ENCODE measurements at regions not wholly inside any gene's neighbourhood (a gene's known extent, or its start where the extent isn't known, plus 50 kb on each side); places are given as distances from the start of the nearest gene placed in this dataset.

DNA sequence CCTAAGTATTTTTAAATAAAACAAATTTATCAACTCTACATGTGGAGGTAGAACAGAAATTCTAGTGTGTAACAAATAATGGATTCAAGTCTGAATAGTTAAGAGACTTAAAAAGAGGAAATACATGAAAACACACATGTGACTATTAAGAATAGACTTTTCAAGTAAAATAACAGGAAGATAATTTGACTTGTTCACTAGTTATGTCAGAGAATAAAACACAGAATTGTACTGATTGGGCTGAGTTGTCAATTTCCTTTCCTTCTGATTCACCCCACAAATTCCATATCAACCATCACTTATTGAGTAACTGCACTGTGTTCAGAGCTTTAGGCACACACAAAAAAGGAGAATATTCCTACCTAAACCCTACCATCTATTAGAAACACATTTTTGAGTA is 557.2 kb downstream of the TUSC7 start:
- no peak for DNase-seq

GRCh38 chr3:117268318-117268717 is 558.7 kb downstream of the TUSC7 start:
- no peak for DNase-seq

DNA sequence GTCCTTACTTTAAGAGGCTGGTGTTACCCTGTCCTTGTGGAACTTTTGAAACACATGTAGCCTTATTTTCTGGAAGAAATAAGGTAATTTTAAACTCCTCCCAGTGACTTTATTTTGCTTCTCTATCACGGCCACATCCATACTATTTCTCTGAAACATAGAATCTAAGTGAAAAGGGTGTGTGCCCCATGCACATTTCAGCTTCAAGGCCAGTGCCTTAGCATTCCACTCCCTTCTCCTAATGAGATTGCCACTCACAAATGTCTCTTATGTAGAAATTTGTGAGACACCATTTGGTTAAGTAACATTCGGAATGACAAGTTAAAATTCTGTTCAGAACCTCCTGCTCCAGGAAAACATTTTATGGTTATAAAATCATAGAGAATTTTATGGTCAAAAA is 562.7 kb downstream of the TUSC7 start:
- DNase-seq, result no peak

GRCh38 chr3:117272876-117273523 is 563.4 kb downstream of the TUSC7 start:
- no peak for DNase-seq

GRCh38 chr3:117277816-117278215 is 568.2 kb downstream of the TUSC7 start:
- DNase-seq, result no peak

DNA sequence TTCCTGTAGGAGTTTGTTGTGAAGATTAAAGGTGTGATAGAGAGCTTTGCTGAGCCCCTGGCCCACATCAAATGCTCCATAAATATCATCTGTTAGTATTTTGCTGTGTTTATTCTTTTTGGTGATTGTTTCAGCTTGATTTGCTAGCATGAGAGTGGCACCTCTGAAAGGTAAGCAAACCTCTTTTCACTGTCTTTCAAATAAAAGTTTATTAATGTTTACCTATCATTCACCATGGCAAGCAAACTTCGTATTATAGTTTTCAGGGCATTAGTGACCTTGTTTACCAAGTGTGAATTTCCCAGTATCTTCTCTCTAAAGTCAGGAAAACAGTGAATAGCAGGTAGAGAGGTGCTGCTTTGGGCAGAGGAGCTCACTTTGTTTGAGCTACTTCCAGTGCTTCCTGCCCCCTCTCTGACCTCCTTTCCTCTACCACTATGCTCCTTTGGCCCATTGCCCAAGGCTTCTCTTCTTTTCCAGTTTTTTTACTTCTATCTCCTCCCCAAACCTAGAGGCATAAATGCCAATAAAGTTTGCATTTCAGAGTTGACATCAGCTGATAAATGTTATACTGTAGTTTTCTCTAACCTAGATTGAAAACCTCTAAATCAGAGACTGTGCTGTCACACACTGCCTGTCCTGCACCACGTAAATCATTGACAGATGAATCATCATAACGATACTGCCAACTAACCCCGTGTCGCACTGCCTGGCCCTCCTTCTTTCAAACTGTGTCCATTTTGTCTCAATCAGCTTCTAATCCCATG is 569.0 kb downstream of the TUSC7 start:
- DNase-seq, result no peak

- no peak for DNase-seq
These were observed 571.8 kb downstream of the TUSC7 start for GRCh38 chr3:117281371-117281770.

- no peak for DNase-seq
These were observed 573.0 kb downstream of the TUSC7 start for GRCh38 chr3:117282566-117282965.

- DNase-seq, result no peak
These were observed 576.2 kb downstream of the TUSC7 start for GRCh38 chr3:117285737-117286136.

- DNase-seq, result no peak
These were observed 576.9 kb downstream of the TUSC7 start for GRCh38 chr3:117286488-117286887.

- no peak for DNase-seq
These were observed 578.0 kb downstream of the TUSC7 start for GRCh38 chr3:117287602-117288001.

DNA sequence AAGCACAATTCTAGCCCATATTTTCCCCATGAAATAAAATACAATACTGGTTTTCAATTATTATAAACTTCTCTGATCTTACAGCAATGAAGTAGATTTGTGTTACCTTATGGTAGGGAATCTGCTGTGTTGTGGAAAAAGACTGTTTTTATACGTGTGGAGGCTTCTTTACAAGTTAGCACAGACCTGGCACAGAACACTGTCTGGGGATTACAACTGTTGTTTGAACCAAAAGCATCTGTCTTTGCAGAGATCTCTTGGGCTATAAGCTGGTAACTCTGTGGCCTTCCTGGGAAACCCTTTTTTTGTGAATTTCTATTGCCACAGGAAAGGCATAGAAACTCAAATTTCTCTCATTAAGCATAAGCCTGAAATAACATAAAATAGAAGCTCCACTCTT is 581.9 kb downstream of the TUSC7 start:
- no peak for DNase-seq

DNA sequence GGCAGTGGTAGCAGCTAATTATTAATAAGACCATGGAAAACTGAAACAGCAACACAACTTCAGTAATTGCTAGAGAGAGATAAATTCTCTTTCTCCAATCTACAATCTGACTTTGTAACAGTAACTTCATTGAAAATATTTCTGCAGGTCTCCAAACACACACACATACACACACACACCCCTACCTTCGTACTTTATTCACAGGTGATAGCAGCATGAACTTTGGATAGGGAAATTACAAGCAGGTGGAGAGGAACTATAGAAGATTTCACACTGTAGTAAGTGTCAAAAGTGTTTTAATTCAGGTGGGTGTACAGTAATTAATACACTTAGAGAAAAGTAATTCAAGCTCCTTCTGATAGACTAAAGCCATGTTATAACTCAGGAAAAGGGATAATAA is 587.5 kb downstream of the TUSC7 start:
- no peak for DNase-seq

DNA sequence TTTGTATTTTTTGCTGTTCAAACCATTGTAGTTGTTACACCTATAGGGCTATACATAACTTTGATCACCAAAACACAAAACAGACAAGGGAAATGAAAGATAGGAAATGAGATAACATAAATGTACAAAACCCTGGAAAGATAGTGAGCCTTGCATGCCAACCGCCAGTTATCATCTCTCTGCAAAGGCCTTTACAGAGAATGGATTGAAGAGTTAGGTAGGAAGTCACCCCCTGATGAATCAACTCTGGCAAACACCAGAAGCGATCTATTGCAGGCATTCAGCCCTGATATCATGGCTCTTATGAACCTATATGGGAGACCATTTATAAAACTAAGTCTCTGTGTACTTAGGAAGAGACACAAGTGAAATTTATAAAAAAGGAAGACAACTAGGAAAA is 588.0 kb downstream of the TUSC7 start:
- DNase-seq, result no peak

- no peak for DNase-seq
These were observed 588.7 kb downstream of the TUSC7 start for GRCh38 chr3:117298273-117298672.

GRCh38 chr3:117302428-117302827 is 592.8 kb downstream of the TUSC7 start:
- DNase-seq, result no peak

- no peak for DNase-seq
These were observed 593.9 kb downstream of the TUSC7 start for GRCh38 chr3:117303443-117303842.

GRCh38 chr3:117304681-117305080 is 595.1 kb downstream of the TUSC7 start:
- no peak for DNase-seq

- no peak for DNase-seq
These were observed 596.1 kb downstream of the TUSC7 start for GRCh38 chr3:117305681-117306080.

GRCh38 chr3:117306299-117306698 is 596.7 kb downstream of the TUSC7 start:
- DNase-seq, result no peak

DNA sequence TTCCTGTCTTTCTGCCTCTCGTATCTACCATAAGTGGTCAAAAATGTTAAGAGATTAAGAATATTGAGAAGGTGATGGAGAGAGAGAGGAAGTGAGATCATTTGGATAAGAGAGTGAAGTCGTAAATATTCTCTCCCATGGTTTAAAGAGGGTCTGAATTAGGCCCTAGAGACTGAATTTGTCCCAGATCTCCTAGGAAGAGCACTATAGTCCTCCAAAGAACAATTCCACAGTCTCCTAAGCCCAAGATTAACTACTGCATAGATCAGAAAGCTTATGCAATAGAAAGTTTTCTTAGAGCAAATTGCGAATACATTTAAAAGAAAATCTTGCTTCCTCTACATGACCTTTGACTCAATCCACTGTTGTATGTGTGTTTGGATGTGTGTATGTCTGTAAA is 598.8 kb downstream of the TUSC7 start:
- DNase-seq, result no peak

DNA sequence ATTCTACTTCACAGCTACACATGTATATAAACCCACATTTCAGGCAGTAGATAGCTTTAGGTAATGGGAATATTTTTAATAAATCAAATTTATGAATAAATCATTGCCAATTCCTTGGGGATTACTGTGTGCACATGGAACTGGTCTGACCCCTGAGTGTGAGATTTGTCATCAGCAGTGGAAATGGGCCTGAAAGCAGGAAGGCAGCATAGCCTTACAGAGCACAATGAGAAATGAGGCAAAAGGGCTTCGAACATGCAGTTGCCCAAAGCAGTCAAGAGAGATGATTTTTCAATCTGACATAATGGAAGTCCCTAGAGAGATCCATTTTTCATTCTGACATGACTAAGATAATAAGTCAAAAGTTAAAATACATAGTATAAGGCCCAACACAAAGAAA is 599.2 kb downstream of the TUSC7 start:
- DNase-seq, result no peak

DNA sequence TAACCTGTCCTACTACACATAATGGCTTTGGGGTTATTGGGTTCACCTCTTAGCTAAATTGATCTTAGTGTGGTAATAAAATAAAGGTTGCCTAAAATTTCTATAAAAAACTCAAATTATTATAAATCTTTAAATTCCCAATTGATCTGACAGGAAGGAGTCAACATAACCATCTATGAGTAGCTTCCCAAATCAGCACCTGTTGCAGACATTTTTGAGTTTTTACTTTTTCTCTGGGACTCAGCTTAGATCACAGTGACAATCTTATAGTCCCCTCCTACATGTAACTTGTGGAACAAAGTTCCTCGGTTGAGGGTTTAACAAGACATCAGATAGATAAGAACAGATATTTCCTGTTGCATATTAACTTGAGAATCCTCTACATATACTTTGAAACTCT is 601.0 kb downstream of the TUSC7 start:
- DNase-seq, result no peak

DNA sequence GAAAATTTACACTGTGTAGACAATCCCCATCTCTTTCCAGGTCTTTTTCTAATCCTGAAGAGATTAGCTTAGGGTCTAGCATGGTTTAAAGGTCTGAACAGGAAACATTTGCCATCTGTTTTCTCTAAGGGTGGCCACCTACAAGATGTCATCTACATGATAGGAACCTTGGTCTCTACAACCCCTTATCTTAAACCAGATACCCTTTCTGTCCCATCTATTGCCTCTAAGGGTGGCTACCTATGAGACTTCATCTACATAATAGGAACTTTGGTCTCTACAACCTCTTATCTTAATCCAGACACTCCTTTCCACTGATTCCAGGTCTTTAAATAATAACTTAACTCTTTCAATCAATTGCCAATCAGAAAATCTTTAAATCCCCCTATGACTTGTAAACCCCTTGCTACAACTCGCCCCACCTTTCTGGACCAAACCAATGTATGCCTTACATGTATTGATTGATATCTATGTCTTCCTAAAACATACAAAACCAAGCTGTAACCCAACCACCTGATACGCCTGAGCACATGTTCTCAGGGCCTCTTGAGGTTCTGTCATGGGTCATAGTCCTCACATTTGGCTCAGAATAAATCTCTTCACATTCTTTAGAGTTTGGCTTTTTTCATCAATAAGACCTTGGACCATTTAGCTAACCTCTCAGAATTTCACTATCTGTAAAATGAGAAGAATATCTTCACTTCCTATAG is 605.0 kb downstream of the TUSC7 start:
- no peak for DNase-seq

All from activated CD4-positive, alpha-beta T cell treated with anti-CD3 and anti-CD28 coated beads for 48 hours (primary cell).